Activated CD4-positive, alpha-beta T cell treated with anti-CD3 and anti-CD28 coated beads, Interleukin-2, amount 50 U/mL, for 4 hours (primary cell): ENCODE measurements at regions not wholly inside any gene's neighbourhood (a gene's known extent, or its start where the extent isn't known, plus 50 kb on each side); places are given as distances from the start of the nearest gene placed in this dataset.

Experiments
- DNase-seq, 2 experiments: peaks; one replicate each; pipeline ENCODE4 v3.0.0-alpha.2; 2020

DNA sequence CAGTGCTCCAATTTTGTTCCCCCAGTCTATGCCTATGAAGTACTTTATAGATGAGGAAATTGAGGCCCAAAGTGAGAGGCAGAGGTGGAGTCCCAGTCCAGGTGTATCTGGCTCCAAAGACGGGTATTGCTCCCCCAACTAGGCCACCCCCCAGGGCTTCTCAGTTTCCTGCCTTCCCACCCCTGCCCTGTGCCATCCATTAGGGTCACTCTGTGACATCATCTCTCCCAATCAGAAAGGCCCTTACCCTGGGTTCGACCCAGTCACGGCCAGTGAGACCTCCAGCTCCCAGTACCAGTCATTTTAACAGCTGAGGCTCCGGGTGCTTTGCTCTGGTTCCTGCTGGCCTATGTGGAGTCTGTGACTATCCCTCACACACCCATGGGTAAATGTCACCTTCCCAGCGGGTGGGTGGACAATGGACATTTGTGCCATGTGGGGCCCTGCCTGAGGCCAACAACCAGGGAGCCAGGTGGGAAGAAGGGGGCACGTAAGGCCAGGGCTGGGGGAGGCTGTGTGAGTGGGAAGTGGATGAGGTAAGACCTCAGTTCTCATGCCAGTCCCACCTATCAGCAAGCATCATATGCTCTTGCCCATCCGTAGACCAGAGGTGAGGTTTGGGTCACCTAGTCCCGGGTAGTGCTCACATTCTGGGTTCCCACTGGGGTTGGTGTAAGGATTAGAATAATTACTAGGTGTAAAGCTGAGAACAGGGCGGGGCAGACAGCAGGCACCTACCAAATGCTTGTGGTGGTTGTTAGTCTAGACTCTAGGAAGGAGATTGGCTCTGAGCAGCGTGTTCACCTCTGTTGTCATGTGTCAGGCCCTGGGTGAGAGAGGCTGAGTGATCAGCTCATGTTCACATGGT lies 685.9 kb downstream of the MATN1 start:
- DNase-seq: no peak

DNA sequence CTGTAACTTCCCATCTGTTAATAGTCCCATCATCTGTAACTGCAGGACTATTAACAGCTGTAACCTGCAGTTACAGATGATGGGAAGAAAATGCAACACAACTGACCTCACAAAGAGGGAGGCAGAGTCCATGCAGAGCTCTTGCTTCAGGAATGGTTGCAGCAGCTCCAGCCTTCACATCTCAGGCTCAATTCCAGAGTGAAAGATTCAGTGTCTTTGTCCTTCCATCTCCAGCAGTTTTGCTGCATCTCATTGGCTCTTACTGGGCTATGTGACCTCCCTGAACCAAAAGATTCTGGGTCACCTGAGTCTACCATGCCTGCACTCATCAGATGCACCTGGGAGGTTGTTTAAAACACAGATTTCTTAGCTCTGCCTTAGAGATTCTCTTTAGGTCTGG lies 686.7 kb downstream of the MATN1 start:
- no peak for DNase-seq

DNA sequence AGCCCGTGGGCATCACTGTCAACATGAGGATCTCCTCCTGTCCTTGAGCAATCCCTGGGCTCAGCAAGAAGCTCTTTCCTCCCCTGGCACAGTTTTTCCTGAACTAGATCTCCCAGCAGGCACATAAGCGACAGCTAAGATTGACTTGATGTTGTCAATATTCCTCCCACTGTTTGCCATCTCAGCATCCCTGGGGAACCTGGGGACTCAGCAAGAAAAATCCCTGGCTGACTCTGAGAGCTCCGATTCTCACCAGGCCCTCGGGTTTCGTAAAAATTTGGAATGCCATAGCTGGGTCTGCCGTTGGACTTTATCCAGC lies 687.2 kb downstream of the MATN1 start:
- no peak for DNase-seq

DNA sequence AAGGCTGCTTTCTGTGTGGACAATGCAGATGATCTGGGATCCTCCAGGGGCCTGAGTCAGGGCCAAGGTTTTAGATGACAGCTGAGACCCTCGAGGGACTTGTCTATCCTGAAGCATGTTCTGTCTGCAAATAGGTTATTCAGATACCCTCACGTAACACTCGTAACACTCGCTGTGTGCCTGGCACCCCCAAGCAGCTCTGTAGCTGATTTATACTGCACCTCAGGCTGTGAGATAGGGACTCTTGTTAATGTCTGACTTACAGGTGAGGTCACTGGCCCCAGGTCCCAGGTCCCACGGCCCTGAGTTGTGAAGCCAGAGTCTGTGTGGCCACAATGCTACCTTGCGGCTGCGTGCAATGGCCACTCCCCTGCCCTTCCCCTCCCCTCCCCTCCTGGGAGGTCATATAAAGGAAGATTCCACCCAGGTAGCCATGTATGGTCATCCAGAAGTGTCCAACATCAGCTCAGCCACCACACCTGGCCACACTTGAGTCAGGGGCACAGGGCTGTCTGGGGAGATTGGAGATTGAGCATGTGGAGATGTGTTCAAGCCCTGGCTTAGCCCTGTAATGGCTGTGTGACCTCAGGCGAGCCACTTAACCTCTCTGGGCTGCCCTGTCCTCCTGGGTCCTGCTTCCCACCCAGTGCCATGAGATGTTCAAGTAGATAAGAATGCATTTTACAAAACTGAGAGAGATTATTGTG lies 687.7 kb downstream of the MATN1 start:
- DNase-seq: no peak

DNA sequence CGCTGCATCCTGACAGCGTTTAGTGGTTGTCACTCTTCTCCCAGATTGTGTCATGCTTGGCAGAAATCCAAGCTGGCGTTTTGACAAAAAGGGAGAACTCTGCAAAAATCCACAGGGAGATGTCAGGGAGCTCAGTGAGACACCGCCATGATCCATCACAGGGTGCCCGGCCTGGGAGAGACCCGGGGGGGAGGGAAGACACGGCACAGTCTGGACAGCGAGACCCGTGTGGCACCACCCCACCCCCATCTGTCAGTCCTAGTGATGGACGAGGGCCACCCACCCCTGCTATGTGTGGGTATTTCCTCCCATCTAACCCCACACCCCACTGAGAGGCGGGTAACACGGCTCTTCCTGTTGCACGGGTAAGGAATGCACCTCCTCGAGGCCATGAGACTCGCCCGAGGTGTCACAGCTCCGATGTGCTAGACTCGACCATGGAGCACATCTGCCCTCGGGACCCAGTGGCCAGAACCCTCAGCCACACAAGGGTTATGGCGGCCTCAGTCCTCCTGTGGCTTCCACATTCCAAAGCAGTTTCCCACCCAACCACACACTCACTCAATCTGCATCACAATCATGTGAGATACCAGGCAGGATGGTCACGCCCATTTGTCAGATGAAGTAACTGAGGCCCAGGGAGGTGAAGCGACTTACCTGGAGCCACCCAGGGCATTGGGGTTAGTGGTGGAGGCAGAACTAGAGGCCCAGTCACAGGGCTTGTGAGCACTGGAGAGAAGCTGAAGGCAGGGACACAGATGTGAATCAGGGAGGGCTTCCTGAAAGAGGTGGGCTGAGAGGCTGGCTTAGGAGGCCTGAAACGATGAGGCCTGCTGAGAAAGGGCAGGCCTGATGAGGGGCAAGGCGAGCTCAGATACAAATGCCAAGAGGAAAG lies 688.5 kb downstream of the MATN1 start:
- no peak for DNase-seq

DNA sequence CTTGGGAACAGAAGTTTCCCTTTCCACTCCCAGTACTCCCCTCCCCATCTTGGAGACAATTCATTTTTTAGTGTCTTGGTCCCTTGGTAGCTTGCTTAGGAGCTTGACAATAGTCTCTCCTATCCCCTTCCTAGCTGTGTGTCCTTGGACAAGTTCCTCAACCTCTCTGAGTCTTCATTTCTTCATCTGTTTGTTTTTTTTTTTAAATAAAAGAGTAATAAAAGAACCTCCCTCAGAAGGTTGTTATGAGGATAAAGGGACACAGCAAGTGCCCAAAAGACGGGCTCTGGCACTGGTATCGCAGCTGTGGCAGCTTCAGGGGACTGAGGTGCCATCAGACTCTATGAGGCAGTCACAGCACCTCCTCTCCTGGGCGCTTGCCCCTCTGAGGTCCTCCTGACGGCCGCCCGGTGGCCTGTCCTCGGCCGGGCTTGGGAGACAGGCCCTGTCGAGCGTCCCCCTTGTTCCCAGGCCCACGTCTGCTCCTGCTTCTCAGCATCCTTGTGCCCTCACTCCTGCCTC lies 689.2 kb downstream of the MATN1 start:
- DNase-seq: no peak

DNA sequence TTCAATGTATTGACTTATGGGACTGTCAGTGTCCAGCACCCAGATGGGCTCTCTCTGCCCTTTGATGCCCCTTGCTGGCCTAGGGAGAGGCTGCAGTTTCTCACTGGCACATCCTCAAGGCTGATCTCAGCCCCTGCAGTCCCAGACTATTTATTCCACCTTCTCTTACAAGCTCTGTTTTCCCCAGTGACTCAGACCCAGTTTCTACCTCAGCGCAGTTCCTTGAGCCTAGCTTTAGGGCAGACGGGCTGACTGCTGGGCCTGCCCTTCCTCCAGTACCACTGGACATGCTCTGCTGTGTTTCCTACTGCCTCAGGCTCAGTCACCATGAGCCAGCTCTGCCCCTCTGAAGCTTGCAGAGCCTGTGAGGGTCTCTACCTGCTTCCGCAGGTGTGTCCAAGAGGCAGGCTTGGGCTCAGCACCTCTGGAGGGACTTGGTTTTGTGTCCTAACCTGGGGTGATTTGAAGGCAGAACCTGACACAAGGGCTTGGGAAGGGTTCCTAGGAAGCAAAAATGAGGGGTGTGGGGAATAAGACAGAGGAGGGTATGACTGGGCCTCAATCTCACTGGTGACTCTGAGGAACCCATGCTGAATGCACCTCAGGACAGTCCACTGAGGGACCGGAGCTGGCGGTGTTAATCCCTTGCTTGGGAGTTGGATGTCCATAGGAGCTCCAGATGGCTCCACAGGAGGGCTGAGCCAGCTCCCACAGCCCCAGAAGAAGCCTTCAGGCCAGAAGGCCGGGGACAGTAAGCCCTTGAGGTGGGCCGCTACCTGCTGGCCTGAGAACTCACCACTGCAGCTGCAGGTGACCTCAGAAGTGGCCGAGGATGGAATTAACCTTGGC lies 689.9 kb downstream of the MATN1 start:
- DNase-seq: no peak

DNA sequence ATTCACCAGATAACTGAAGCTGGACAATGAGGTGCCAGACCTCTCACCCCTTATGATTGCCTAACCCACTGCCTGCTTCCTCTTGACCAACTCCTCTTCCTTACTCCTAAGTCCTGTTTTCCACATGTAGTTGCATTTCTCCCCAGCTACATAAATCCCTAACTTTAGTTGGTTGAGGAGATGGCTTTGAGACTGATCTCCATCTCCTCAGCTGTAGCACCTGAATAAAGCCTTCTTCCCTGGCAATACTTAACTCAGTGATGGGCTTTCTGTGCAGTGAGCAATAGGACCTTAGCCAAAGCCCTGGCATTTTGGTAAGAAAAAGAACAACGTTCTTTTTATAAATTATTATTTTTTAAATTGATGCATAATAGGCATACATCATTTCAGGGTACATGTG lies 691.1 kb downstream of the MATN1 start:
- DNase-seq: no peak

DNA sequence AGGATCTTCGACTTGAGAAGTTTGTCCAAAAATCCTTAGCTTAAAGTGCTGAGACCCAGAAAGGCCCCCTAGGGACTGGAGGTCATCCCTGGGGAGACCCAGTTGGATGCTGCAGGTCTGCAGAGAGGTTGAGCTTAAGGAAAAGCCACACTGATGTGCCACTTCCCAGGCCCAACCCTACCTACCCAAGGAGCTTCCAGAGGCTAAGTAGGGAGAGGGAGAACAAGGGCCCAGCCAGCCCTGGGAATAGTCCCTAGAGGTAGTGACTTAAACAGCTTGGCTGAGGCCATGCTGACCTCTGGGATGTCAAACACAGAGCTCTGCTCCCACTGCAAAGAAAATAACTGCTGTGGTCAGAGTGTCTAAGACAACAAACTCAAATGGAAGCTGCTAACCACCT lies 693.7 kb downstream of the MATN1 start:
- DNase-seq: no peak

DNA sequence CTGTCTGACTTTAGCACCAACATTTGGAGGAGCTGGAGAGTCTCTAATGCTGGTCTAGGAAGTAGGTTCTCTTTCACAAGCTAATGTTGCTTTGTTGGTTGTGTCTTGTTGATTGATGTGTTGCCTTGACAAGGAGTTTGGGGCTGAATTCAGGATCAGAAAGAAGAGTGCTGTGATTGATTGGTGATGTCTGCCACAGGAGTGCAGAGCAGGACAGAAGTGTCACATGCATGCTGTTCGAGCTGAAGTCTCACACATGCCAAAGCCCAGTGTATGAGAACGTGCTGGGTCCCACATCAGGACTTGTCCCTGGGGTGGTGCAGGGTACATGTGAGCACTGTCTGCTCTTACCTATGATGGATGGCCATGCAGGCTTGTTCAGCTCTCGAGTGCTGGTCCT lies 694.4 kb downstream of the MATN1 start:
- DNase-seq: no peak

DNA sequence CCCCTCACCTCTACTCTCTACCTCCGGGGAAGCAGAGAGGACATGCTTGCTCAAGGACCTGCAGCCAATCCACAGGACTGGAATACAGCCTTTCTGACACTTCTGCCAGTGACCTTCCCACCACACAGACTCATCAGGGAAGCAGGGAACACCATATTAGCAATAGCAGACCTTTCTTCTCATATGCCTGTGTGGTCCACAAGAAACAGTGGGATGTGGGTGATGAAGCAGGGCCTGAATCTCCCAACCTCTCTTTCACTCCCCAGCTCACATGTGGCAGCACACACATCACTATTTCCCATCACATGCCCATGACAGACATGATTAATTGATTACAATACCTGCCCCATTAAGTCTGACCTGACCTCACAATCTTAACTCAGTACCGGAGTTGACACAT lies 695.1 kb downstream of the MATN1 start:
- no peak for DNase-seq

DNA sequence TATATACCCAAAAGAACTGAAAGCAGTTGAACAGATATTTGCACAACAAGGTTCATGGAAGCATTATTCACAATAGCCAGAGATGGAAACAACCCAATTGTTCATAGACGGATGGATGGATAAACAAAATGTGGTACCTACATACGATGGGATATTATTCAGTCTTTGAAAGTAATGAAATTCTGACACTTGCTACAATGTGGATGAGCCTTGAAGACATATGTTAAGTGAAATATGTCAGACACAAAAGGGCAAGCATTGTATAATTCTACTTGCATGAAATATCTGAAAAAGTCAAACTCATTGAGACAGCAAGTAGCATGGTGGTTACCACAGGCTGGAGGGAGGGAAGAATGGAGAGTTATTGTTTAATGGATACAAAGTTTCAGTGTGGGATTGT lies 696.1 kb downstream of the MATN1 start:
- DNase-seq: no peak

DNA sequence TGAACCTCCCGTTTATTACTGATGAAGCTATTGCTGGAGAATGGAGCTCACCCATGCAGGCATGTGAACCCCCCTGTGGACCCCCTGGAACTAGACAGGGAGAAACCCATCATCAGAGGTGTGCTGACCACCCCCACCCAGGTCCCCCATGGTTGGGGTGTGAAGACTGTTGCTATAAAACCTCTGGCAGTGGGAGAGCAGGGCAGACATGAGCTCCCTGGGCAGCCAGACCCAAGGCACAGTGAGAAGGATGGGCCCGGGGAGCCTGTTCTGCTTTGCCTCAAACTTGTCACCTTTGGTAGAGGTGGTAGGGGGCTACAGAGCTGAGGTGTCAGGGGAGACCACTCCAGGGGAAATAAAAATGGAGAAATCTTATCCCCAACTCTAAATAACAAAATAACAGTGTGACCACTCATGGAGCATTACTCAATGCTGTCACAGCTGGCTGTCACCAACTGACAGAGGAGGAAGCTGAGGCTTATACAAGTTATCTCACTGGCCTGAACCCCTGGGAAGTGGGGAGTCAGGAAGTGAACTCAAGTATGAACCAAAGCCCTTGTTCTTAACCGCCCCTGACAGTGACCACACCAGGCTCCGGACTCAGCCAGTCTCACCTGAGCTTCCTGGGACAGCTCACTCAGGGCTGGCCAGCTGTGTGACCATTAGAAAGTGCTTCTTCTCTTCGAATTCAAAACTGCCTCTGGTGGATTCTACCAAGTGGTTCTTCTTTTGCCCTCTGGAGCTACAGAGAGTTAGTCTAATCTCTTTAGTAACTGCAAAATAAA lies 698.8 kb downstream of the MATN1 start:
- no peak for DNase-seq

DNA sequence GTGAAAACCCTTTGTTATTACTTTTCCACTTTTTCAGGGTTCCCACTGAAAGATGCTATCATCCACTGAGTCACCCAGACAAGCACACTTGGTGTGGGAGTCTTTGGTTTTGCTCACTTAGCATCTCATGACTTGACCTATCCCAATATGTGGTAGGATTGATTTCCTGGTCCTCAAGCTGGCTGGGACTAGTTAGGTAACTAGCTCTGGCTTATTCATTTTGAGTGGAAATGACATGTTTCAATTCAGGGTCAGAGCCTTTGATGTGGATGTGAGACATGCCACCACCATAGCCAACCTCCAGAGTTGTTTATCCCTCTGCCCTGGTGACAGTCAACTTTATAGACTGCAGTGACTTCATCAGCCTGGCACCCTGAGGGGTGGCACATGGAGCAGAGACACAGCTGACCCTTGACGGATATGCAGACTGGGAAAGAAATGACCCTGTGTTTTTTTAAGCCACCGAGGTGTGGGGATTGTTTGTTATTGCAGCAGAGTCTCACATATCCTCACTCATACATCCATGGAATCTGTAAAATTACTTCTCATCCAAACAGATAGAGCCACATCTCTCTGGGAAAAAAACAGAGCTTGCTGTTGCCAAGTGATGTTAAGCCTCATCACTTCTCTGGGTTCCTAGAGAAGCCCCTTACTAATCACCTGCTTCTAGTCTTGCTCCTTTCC lies 699.9 kb downstream of the MATN1 start:
- DNase-seq: no peak

DNA sequence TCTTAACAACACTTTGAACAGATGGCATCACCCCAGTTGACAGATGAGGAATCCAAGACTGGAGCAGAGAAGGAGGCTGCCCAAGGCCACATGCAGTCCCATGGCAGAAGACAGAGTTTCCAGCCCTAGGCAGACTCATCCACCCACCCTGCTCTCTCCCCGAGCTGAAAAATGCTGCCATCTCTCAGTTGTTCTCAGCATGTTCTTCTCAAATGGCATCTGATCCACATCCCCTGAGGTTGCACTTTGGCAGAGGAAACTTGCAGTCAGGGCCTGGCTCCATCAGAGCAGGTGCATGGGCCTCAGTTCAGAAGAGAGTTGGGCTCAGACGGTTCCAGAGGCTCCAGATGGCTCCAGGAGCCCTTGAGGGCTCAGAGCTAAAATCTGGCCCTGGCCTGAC lies 709.4 kb downstream of the MATN1 start:
- no peak for DNase-seq

DNA sequence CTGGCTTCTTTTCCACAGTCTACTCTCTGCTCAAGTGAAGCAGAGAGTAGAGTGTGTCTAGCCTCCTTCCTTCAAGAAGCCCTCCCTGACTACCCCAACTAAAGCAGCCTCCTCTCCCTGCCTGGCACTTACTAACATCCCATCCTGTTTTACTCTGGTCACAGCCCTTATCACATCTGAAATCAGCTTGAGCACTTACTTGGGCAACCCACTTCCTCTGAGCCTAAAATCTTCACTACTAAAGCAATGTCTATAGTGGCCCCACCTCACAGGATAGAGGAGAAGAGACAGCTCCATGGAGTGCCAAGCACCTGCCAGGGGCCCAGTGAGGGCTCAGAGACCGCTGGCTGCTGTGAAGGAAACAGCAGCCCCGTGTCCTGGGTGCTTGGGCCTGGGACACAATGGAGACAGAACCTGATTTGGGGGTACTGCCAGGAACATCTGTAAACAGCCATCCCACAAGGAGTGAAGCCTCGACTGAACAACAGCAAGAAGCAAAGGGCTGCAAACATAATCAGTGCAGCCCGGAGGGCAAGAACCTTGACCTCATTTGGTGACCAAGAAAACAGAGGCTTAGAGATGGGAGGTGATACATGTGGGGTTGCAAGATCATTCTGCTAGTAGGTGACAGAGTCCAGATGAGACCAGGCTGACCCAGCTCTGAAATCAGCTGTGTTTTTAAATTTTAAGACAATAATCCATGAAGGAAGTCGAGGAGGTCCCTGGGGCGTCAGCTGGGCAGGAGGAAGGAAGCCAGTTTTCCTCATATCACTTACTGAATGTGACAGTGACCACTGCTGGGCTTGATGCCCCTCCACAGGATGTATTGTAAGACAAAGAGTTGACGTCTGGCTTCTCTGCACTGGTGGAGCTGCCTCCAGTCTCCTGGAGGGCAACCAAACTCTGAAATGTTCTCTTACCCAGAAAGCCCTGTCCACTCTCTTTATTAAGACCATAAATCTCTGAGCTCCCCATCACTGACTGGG lies 710.6 kb downstream of the MATN1 start:
- DNase-seq: no peak

DNA sequence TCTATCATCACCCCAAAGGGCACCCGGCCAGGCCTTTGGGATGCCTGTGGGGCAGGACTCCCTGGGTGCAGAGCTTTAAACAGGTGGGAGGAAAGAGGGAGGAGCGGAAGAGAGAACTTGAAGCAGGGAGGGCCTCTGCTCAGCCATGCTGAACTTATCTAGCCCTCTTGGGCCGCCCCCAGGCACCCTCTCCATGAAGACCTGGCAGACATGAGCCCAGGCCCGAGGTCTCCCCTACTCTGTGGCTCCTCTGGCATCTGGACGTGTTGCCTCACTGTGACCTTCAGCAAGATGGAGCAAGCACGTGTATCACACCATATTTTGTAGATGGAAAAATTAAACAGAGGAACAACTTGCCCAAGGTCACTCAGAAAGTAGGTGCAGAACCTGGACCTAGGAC lies 711.4 kb downstream of the MATN1 start:
- no peak for DNase-seq

DNA sequence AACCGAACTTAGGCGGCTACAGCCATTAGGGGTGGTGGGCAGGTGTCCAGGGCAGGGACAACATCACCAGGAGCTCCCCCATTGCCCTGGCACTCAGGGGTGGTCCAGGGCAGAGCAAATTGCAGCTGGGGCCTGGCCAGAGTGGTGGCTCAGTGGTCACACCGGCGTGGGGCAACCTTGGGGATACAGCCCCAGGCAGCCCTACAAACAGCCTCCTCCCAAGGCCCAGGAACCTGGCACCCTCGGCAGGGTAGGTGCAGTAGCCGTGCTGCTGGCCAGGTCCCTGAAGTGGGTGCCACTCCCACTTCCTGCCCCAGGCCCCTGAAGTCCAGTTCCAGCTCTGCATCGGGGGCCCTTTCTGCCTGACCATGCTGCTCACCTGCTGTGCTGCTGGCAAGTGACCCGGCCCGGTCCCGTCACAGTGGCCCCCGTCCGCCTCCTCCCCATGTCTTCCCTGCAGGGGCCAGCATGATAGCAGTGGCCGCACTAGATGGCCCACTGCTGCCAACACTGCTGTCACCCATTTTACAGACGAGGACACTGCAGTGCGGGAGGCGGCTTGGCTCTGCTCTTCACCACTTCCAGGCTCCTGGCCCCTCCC lies 712.8 kb downstream of the MATN1 start:
- no peak for DNase-seq

DNA sequence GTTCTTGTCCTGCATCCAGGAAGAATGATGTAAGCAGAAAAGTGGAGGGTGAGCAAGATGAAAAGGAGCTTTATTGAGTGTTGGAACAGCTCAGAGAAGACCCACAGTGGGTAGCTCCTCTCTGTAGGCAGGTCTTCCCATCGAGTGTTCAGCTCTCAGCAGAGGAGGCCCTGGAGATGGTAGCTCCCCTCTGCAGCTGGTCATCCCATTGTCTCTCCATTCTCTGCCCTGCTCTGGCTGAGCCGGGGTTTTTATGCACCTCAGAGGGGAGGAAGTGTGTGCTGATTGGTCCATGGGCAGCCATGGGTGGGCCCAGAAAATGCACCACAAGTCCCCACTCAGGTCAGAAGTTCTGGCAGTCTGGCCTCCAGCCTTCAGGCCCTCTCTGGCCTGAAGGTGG lies 713.7 kb downstream of the MATN1 start:
- no peak for DNase-seq
